ENCODE measurements at regions not wholly inside any gene's neighbourhood (a gene's known extent, or its start where the extent isn't known, plus 50 kb on each side); places are given as distances from the start of the nearest gene placed in this dataset.

DNA sequence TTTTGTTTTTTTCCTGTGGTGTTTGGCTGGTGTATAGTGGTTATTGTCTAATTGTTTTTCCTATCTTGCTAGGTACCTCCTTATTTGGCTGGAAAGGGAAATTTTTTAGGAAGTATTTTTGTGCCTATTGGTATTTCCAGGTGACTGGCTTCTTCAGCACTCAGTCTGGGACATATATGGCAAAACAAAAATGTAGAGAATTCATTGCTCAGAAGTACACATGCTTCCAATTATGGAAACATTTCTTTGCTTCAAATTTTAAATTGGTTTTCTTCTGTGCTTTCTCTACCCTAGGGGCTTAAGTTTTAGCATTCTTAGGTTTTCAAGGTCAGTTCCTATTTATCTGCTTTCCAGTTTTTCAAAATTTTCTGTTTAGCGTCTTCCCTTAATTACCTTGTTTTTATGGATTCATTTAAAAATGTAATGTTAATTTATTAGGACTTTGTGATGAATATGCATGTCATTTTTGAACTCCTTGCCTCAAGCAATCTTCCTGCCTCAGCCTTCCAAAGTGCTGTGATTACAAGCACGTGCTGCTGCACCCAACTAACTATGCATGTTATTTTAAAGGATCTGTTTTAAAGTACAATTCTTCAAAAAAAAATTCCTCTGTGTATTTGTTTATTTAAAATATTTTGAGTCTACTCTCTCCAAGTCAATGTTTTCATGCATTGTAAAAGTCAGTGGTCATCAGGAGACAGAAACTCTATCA lies 231.9 kb upstream of the DPPA4 start:
- TF ChIP-seq ZNF274 (IDR thresholded peaks at IDR 0.05; ENCODE audit: low read depth, low read length): no peak
- TF ChIP-seq YY1 (IDR thresholded peaks at IDR 0.05; ENCODE audit: insufficient read depth, insufficient read length): no peak

All from NT2/D1 (cell line).